OCI-LY7 (cell line): ENCODE measurements at regions not wholly inside any gene's neighbourhood (a gene's known extent, or its start where the extent isn't known, plus 50 kb on each side); places are given as distances from the start of the nearest gene placed in this dataset.

ENCODE experiments used
- BruUV-seq: library from RNA; stranded (reverse); fragments of 400-500 nt; replicated peaks from 2 replicates; lab custom pipeline; 2021; lab: Mats Ljungman, UMichigan
- CTCF ChIA-PET: fragments of 300-600 bp; sonication (Branson Sonifier 250); formaldehyde crosslinking; loops from one replicate; lab custom pipeline; 2022; ENCODE audit warnings: antibody characterized with exemption; ENCODE audit not compliant: unreplicated experiment; lab: Charles Lee
- POLR2A ChIA-PET: fragments of 300-600 bp; sonication (Branson Sonifier 250); formaldehyde crosslinking; loops from one replicate; lab custom pipeline; 2022; ENCODE audit warnings: antibody characterized with exemption; lab: Charles Lee
- DNase-seq: peaks from one replicate; pipeline ENCODE4 v3.0.0-alpha.2; 2015; ENCODE audit warnings: low spot score
- H2AFZ ChIP-seq: fragments of 200-600 bp; sonication (generic), shearing (Covaris generic); 2 replicates; pipeline ENCODE4 v1.6.1; 2014; ENCODE audit warnings: mild to moderate bottlenecking, antibody characterized with exemption, low read length, moderate library complexity
- H3K27ac ChIP-seq: fragments of 200-600 bp; sonication (generic); 2 replicates; pipeline ENCODE4 v1.5.1; 2014; ENCODE audit warnings: mixed run types, low read depth, mild to moderate bottlenecking, moderate library complexity, low read length, inconsistent platforms; ENCODE audit not compliant: poor library complexity, severe bottlenecking
- H3K36me3 ChIP-seq: fragments of 200-600 bp; sonication (generic); 2 replicates; pipeline ENCODE4 v1.6.1; 2014; ENCODE audit warnings: mild to moderate bottlenecking, antibody characterized with exemption, low read length, moderate library complexity, mixed read lengths; ENCODE audit not compliant: insufficient read depth
- H3K4me1 ChIP-seq: fragments of 200-600 bp; sonication (generic); 2 replicates; pipeline ENCODE4 v1.5.1; 2014; ENCODE audit warnings: mild to moderate bottlenecking, low read length; ENCODE audit not compliant: insufficient read depth, poor library complexity, severe bottlenecking
- H3K4me2 ChIP-seq: fragments of 200-600 bp; sonication (generic); 2 replicates; pipeline ENCODE4 v1.6.1; 2014; ENCODE audit warnings: mild to moderate bottlenecking, low read length
- H3K4me3 ChIP-seq: fragments of 200-600 bp; sonication (generic); 2 replicates; pipeline ENCODE4 v1.5.1; 2014; ENCODE audit warnings: mild to moderate bottlenecking, low read depth, low read length; ENCODE audit not compliant: poor library complexity, severe bottlenecking
- H3K79me2 ChIP-seq: fragments of 200-600 bp; sonication (generic); 2 replicates; pipeline ENCODE4 v1.6.1; 2016; ENCODE audit warnings: low read depth, mild to moderate bottlenecking, low read length, moderate library complexity, mixed read lengths; ENCODE audit not compliant: insufficient read depth
- H3K9me2 ChIP-seq: fragments of 200-600 bp; sonication (generic); 2 replicates; pipeline ENCODE4 v1.6.1; 2016; ENCODE audit warnings: mild to moderate bottlenecking, low read length, mixed read lengths; ENCODE audit not compliant: insufficient read depth
- H3K9me3 ChIP-seq: fragments of 200-600 bp; sonication (generic); 2 replicates; pipeline ENCODE4 v1.6.1; 2014; ENCODE audit warnings: mild to moderate bottlenecking, mixed run types, low read length, mixed read lengths
- H4K20me1 ChIP-seq: fragments of 200-600 bp; sonication (generic); 2 replicates; pipeline ENCODE4 v1.6.1; 2014; ENCODE audit warnings: mild to moderate bottlenecking, antibody characterized with exemption, low read length, moderate library complexity, mixed read lengths; ENCODE audit not compliant: insufficient read depth
- CTCF ChIP-seq: fragments of 200-600 bp; sonication (generic); conservative IDR thresholded peaks from 2 replicates; pipeline ENCODE4 v1.5.1; 2014; ENCODE audit warnings: mild to moderate bottlenecking, antibody characterized with exemption, low read length, moderate library complexity, mixed read lengths
- EZH2phosphoT487 ChIP-seq: fragments of 200-600 bp; sonication (generic); IDR thresholded peaks from 2 replicates; pipeline ENCODE4 v1.6.1; 2018; ENCODE audit warnings: low read depth, borderline replicate concordance, mild to moderate bottlenecking, mixed run types, antibody characterized with exemption, low read length, moderate library complexity, mixed read lengths
- intact Hi-C: fragments of 100-400 bp; cut with micrococcal nuclease; formaldehyde crosslinking; loops from one replicate; pipeline ENCODE4 v1.10.0; 2022; ENCODE audit not compliant: unreplicated experiment

GRCh38 chr6:110048221-110048875 lies 70.2 kb downstream of the GPR6 start:
- POLR2A ChIA-PET = no interaction called here
- CTCF ChIA-PET = no interaction called here
- Histone ChIP-seq H3K36me3 (no peaks in the 10 kb centered on the region), H3K9me2 (no peaks in the 10 kb centered on the region), H3K79me2 (no peaks in the 10 kb centered on the region), H2AFZ (no peak overlapping the region), H4K20me1 (no peaks in the 10 kb centered on the region), H3K4me3 (no peak overlapping the region), H3K4me2 (no peak overlapping the region), H3K27ac (no peak overlapping the region), H3K9me3 (peaks cover 8% of the 10 kb centered on the region), H3K4me1 (peaks cover 6% of the 10 kb centered on the region)
- intact Hi-C loops = no loop called here
- no peak for TF ChIP-seq EZH2phosphoT487
- TF ChIP-seq CTCF = no peak
- BruUV-seq = no TSS peak
- no peak for DNase-seq

GRCh38 chr6:110049696-110050439 lies 71.8 kb downstream of the GPR6 start:
- Histone ChIP-seq H4K20me1 (no peaks in the 10 kb centered on the region), H3K4me2 (no peak overlapping the region), H2AFZ (no peak overlapping the region), H3K79me2 (no peaks in the 10 kb centered on the region), H3K4me3 (no peak overlapping the region), H3K27ac (no peak overlapping the region), H3K36me3 (no peaks in the 10 kb centered on the region), H3K9me3 (peaks cover 8% of the 10 kb centered on the region), H3K9me2 (no peaks in the 10 kb centered on the region), H3K4me1 (peaks cover 3% of the 10 kb centered on the region)
- CTCF ChIA-PET = interaction anchor here (0.6 to 1.5 kb wide), 3 partner anchors 10 to 83 kb away, joined by 3 to 4 read pairs (median 4); no protein-coding TSS in a partner anchor
- no peak for DNase-seq
- intact Hi-C loops = no loop called here
- BruUV-seq = no TSS peak
- no peak for TF ChIP-seq CTCF
- POLR2A ChIA-PET = interaction anchor here (0.6 kb wide), 2 partner anchors 157 to 281 kb away, joined by 3 to 5 read pairs; no protein-coding TSS in a partner anchor
